GM11168 (cell line): ENCODE measurements at regions not wholly inside any gene's neighbourhood (a gene's known extent, or its start where the extent isn't known, plus 50 kb on each side); places are given as distances from the start of the nearest gene placed in this dataset.

Experiments used
- in situ Hi-C: fragments of 300-500 bp; cut with MboI; formaldehyde crosslinking; loops from one replicate; pipeline ENCODE4 v1.12.0; 2022; ENCODE audit warnings: low sequenced_read_pairs; ENCODE audit not compliant: unreplicated experiment

GRCh38 chr16:86663685-86664521 is 85.6 kb downstream of the FOXL1 start:
- in situ Hi-C loops, result no loop called here

GRCh38 chr16:86664522-86665318 is 86.4 kb downstream of the FOXL1 start:
- in situ Hi-C loops, result no loop called here

- in situ Hi-C loops, result no loop called here
These were observed 86.9 kb downstream of the FOXL1 start for GRCh38 chr16:86665319-86665675.

GRCh38 chr16:86665929-86666328 is 87.6 kb downstream of the FOXL1 start:
- in situ Hi-C loops, result no loop called here

- in situ Hi-C loops, result no loop called here
These were observed 88.7 kb downstream of the FOXL1 start for GRCh38 chr16:86667035-86667434.

- in situ Hi-C loops, result no loop called here
These were observed 90.0 kb downstream of the FOXL1 start for GRCh38 chr16:86668136-86668910.

GRCh38 chr16:86669285-86669805 is 91.0 kb downstream of the FOXL1 start:
- in situ Hi-C loops, result no loop called here

DNA sequence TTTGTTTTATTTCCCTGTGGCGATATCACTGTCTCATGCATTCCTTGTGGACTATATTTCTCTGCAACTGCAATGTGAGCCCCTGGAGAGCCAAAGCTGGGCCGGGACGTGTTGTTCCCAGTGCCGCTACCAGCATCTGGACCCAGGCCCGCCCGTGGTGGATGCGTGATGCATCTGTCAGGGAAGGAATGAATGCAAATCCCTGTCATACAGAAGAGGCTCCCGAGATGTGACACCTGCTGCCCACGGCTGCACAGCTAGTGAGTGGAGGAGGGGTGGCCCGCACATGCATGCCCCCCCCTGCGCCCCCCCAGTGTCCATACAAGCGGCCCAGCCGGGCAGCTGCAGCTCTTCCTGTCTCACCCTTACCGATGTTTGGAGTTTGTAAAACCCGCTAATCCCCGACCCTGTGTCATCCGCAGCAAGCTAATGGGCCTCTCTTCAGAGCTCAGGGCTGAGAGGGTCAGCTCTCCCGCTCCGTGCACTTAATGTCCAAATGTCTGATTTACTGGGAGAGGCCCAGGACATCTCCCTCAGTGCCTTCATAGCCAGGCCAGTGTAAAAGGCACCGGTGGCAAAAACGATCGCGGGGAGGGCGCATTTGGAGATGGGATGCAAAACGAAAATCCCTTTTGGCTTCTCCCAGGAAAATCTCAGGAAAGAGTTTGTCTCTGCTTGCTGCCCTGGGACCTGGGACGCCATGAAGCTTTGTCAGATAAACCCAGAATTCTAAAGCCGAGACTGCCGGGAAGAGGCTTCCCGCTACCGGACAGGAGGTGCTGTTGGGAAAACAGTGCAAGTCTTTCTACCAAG is 91.8 kb downstream of the FOXL1 start:
- in situ Hi-C loops, result no loop called here

- in situ Hi-C loops, result no loop called here
These were observed 92.4 kb downstream of the FOXL1 start for GRCh38 chr16:86670750-86671234.

DNA sequence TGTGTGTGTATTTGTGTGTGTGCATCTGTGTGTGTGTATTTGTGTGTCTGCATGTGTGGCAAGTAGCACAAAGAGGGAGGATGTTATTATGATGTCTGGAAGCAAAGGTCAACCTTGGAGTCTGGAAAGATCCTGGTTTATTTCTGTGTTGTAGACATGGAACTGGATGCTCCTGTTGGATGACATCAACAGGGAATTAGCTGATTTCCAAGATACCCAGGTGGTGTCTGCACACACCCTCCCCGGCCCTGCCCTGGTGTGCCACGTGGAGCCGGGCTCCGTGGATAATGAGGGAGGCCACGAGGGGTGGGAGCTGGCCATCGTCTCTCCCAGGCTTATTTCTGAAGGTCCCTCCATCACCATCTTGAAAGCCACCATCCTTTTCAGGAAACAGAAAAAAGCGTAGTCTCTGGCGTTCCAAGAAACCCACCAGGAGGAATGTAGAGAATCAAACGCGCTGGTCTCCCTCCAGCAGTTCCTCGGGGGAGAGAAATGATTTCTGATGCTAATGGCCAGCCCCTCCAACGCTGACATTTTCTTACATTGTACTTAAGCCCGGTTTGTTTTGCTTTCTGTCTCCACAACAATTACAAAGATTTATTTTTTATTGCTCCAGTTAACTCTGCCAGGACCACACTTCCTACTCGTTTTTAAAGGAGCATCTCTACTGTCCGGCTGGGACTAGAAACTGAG is 93.3 kb downstream of the FOXL1 start:
- in situ Hi-C loops, result no loop called here

DNA sequence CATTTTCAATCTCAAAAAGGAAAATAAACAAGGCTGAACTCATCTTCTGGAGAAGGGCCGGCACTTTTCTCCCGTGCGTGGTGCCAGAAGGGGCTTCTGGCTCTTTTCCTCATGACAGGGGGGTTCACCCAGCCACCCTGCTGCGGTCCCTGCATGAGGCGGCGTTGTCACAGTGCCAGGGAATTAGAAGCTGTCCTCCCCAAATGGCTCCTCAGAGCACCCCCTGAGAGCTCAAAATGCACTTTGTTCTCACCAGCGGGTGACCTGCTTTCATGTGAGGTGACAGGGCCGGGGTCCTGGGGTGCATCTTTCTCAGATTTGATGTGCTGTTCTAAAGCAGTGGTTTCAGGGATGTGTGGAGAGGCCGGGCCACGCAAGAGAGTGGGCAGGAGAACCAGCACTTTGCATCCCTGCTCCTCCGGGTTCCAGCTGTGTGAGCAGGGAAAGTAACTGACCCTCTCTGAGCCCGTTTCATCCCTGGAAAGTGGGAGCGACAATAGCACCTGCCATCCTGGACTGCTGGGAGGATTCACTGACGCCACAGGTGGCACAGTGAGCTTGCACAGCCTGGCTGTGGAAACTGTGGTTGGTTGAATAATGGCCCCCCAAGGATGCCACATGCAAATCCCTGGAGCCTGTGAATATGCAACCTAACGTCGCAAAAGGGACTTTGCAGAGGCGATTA is 94.0 kb downstream of the FOXL1 start:
- in situ Hi-C loops, result no loop called here

- in situ Hi-C loops, result no loop called here
These were observed 95.0 kb downstream of the FOXL1 start for GRCh38 chr16:86673090-86673955.

DNA sequence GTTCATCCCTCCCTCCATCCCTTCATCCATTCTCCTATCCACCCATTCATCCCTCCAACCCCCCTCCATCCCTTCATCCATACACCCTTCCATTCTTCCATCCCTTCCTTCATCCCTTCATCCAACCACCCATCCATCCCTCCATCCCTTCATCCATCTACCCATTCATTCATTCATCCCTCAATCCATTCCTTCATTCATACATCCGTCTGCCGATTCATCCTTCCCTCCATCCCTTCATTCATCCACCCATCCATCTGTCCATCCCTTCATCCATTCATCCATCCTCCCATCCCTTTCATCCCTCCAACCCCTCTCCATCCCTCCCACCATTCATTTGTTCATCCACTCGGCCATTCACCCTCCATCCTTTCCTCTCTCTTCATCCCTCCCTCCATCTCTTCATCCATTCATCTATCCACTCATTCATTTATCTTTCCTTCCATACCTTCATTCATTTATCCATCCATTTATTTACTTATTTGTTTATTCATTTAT is 95.7 kb downstream of the FOXL1 start:
- in situ Hi-C loops, result no loop called here

DNA sequence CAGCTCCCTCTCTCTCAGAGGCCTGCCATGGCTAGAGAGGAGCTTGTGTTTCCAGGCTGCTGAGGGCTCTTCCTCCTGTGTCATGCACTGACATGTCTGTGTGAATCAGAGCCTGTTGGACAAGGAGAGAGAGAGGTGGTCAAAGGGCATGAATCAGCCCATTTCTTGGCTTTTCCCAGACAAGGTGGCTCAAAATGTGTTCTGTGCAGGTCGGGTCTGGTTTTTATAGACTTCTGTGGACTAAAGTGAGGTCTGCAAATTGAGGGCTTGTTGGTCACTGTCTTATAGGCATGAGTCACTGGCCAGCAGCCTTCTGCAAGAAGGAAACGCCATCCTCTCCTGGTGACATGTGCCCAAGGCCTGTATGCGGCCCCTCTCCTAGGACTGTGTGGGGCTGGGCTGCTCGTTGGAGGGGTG is 97.9 kb downstream of the FOXL1 start:
- in situ Hi-C loops, result no loop called here

- in situ Hi-C loops, result no loop called here
These were observed 101.1 kb downstream of the FOXL1 start for GRCh38 chr16:86679490-86679889.

- in situ Hi-C loops, result no loop called here
These were observed 101.8 kb downstream of the FOXL1 start for GRCh38 chr16:86680162-86680561.

- in situ Hi-C loops, result no loop called here
These were observed 102.3 kb downstream of the FOXL1 start for GRCh38 chr16:86680661-86681030.
